ENCODE measurements at regions not wholly inside any gene's neighbourhood (a gene's known extent, or its start where the extent isn't known, plus 50 kb on each side); places are given as distances from the start of the nearest gene placed in this dataset.

- DNase-seq = no peak
- Histone ChIP-seq H3K36me3 (no peaks in the 10 kb centered on the region), H3K9me3 (no peaks in the 10 kb centered on the region), H3K27me3 (no peaks in the 10 kb centered on the region), H3K4me3 (no peak overlapping the region), H3K27ac (no peak overlapping the region), H3K4me1 (no peaks in the 10 kb centered on the region)
- no peak for TF ChIP-seq POLR2A (IDR thresholded peaks at IDR 0.05)
- TF ChIP-seq EP300 (IDR thresholded peaks at IDR 0.05) = no peak
- no peak for TF ChIP-seq POLR2AphosphoS5 (IDR thresholded peaks at IDR 0.05)
- no peak for TF ChIP-seq CTCF (IDR thresholded peaks at IDR 0.05)
- intact Hi-C loops (cut with DNase I) = no loop called here
- 80 to 87% methylated on average over 5 of the region's 5 CpGs for WGBS, 2 donors
Measured at GRCh38 chr2:136495636-136496035, 269.7 kb upstream of the THSD7B start.

GRCh38 chr2:136492901-136493300 is 272.4 kb upstream of the THSD7B start:
- 65 to 66% methylated on average over 8 of the region's 8 CpGs for WGBS, 2 donors
- no peaks in the 10 kb centered on the region for H3K36me3 ChIP-seq

GRCh38 chr2:136490100-136490499 is 275.2 kb upstream of the THSD7B start:
- Histone ChIP-seq H3K4me3 (no peak overlapping the region), H3K27me3 (no peaks in the 10 kb centered on the region), H3K27ac (no peak overlapping the region), H3K36me3 (no peaks in the 10 kb centered on the region), H3K9me3 (no peaks in the 10 kb centered on the region), H3K4me1 (no peaks in the 10 kb centered on the region)
- no peak for TF ChIP-seq EP300 (IDR thresholded peaks at IDR 0.05)
- no peak for TF ChIP-seq POLR2AphosphoS5 (IDR thresholded peaks at IDR 0.05)
- TF ChIP-seq CTCF (IDR thresholded peaks at IDR 0.05) = no peak
- TF ChIP-seq POLR2A (IDR thresholded peaks at IDR 0.05) = no peak
- intact Hi-C loops (cut with DNase I) = no loop called here
- 87% methylated on average over 3 of the region's 3 CpGs for WGBS, 2 donors
- DNase-seq = no peak

More at GRCh38 chr2:136492901-136493300, 272.4 kb upstream of the THSD7B start:
- Histone ChIP-seq H3K27ac (no peak overlapping the region), H3K27me3 (no peaks in the 10 kb centered on the region), H3K4me1 (no peaks in the 10 kb centered on the region), H3K4me3 (no peak overlapping the region), H3K9me3 (no peaks in the 10 kb centered on the region)
- no peak for DNase-seq
- intact Hi-C loops (cut with DNase I) = no loop called here
- TF ChIP-seq POLR2A (IDR thresholded peaks at IDR 0.05) (no peak), POLR2AphosphoS5 (IDR thresholded peaks at IDR 0.05) (no peak), EP300 (IDR thresholded peaks at IDR 0.05) (no peak), CTCF (IDR thresholded peaks at IDR 0.05) (no peak)

GRCh38 chr2:136487421-136487820 is 277.9 kb upstream of the THSD7B start:
- H3K27me3 ChIP-seq = no peaks in the 10 kb centered on the region
- no peak for DNase-seq
- TF ChIP-seq POLR2AphosphoS5 (IDR thresholded peaks at IDR 0.05) (no peak), CTCF (IDR thresholded peaks at IDR 0.05) (no peak), POLR2A (IDR thresholded peaks at IDR 0.05) (no peak), EP300 (IDR thresholded peaks at IDR 0.05) (no peak)
- H3K4me1 ChIP-seq = no peaks in the 10 kb centered on the region
- H3K9me3 ChIP-seq = no peaks in the 10 kb centered on the region
- no peak overlapping the region for H3K27ac ChIP-seq
- intact Hi-C loops (cut with DNase I) = no loop called here
- no peak overlapping the region for H3K4me3 ChIP-seq
- H3K36me3 ChIP-seq = no peaks in the 10 kb centered on the region
- 81% methylated on average over 2 of the region's 2 CpGs for WGBS, 2 donors

GRCh38 chr2:136486115-136486514 is 279.2 kb upstream of the THSD7B start:
- H3K27me3 ChIP-seq = no peaks in the 10 kb centered on the region
- TF ChIP-seq POLR2AphosphoS5 (IDR thresholded peaks at IDR 0.05) (no peak), EP300 (IDR thresholded peaks at IDR 0.05) (no peak), POLR2A (IDR thresholded peaks at IDR 0.05) (no peak), CTCF (IDR thresholded peaks at IDR 0.05) (no peak)

More at GRCh38 chr2:136486115-136486514, 279.2 kb upstream of the THSD7B start:
- DNase-seq = no peak
- intact Hi-C loops (cut with DNase I) = no loop called here
- H3K4me1 ChIP-seq = no peaks in the 10 kb centered on the region
- WGBS, 2 donors = 87 to 90% methylated on average over 10 of the region's 10 CpGs
- no peak overlapping the region for H3K27ac ChIP-seq
- no peak overlapping the region for H3K4me3 ChIP-seq
- no peaks in the 10 kb centered on the region for H3K36me3 ChIP-seq
- no peaks in the 10 kb centered on the region for H3K9me3 ChIP-seq
